ENCODE measurements at regions not wholly inside any gene's neighbourhood (a gene's known extent, or its start where the extent isn't known, plus 50 kb on each side); places are given as distances from the start of the nearest gene placed in this dataset.

GRCh38 chr12:93102312-93102711, 173.2 kb upstream of the EEA1 start:
- Histone ChIP-seq H4K20me1 (ENCODE audit: insufficient read depth) (no peaks in the 10 kb centered on the region), H3K79me2 (ENCODE audit: insufficient read depth, low read length) (no peaks in the 10 kb centered on the region), H3K27ac (ENCODE audit: low read depth, low read length) (no peak overlapping the region), H3K4me1 (ENCODE audit: control insufficient read depth in 1 of 2, insufficient read depth in 2 of 2, low read length in 2 of 2) (no peaks in the 10 kb centered on the region), H3K9me3 (ENCODE audit: control insufficient read depth in 1 of 2, insufficient read depth in 1 of 2, low read depth in 1 of 2, low read length in 2 of 2) (no peaks in the 10 kb centered on the region), H3K9me2 (ENCODE audit: insufficient read depth) (no peaks in the 10 kb centered on the region), H3K36me3 (ENCODE audit: control insufficient read depth in 1 of 2, insufficient read depth in 2 of 2, low read length in 2 of 2) (no peaks in the 10 kb centered on the region), H3K27me3 (ENCODE audit: insufficient read depth, low read length) (no peaks in the 10 kb centered on the region), H2AFZ (ENCODE audit: low read depth, low read length, poor library complexity, severe bottlenecking) (no peak overlapping the region), H3K4me3 (replicated peaks in 1 of 2; ENCODE audit: low read depth in 1 of 2, low read length in 2 of 2) (no peak overlapping the region), H3K4me2 (ENCODE audit: low read length) (no peak overlapping the region), H3K9ac (ENCODE audit: low read length) (no peak overlapping the region)
- no TSS peak for BruUV-seq (replicated peaks)
- RAD21 ChIA-PET (ENCODE audit: low non-redundant PET in 1 of 2, low total read pairs in 2 of 2, uncharacterized antibody in 2 of 2, unreplicated experiment in 2 of 2), result no interaction called here
- CTCF ChIA-PET, result no interaction called here
- POLR2A ChIA-PET, result no interaction called here
- intact Hi-C loops (cut with micrococcal nuclease), result no loop called here
- TF ChIP-seq EGR1 (IDR thresholded peaks at IDR 0.05; ENCODE audit: low read depth), result no peak
- no peak for TF ChIP-seq MAX (IDR thresholded peaks at IDR 0.05)
- no peak for TF ChIP-seq POLR2AphosphoS5 (IDR thresholded peaks at IDR 0.05; ENCODE audit: low read depth, low read length)
- TF ChIP-seq ZFX (IDR thresholded peaks at IDR 0.05), result no peak
- no peak for TF ChIP-seq SP1 (IDR thresholded peaks at IDR 0.05; ENCODE audit: low read depth)
- no peak for TF ChIP-seq ATF3 (IDR thresholded peaks at IDR 0.05)
- no peak for TF ChIP-seq TCF7L2 (IDR thresholded peaks at IDR 0.05; ENCODE audit: borderline replicate concordance, extremely low read depth, insufficient read depth, insufficient read length)
- TF ChIP-seq YY1 (IDR thresholded peaks at IDR 0.05; ENCODE audit: extremely low read depth, insufficient replicate concordance, low read depth, low read length), result no peak
- no peak for TF ChIP-seq RAD21 (IDR thresholded peaks at IDR 0.05; ENCODE audit: low read depth)
- TF ChIP-seq CBX3 (IDR thresholded peaks at IDR 0.05; ENCODE audit: low read depth), result no peak
- no peak for TF ChIP-seq EZH2 (IDR thresholded peaks at IDR 0.05)
- no peak for TF ChIP-seq JUND (IDR thresholded peaks at IDR 0.05)
- TF ChIP-seq ELF1 (IDR thresholded peaks at IDR 0.05; ENCODE audit: borderline replicate concordance, low read depth), result no peak
- TF ChIP-seq CTCF (IDR thresholded peaks at IDR 0.05 in 2 of 3, conservative IDR thresholded peaks at IDR 0.05 in 1 of 3; ENCODE audit: borderline replicate concordance in 1 of 3, insufficient read depth in 1 of 3, low read depth in 2 of 3, low read length in 2 of 3), result no peak
- TF ChIP-seq CEBPB (IDR thresholded peaks at IDR 0.05; ENCODE audit: low read depth), result no peak
- DNase-seq (ENCODE audit: low read depth, low spot score), result no peak
- ATAC-seq, result no peak
